Activated CD8-positive, alpha-beta memory T cell treated with anti-CD3 and anti-CD28 coated beads for 4 hours (primary cell): ENCODE measurements at regions not wholly inside any gene's neighbourhood (a gene's known extent, or its start where the extent isn't known, plus 50 kb on each side); places are given as distances from the start of the nearest gene placed in this dataset.
"Not testable (repeated sequence)": the region's sequence is repeated elsewhere in the genome, so short reads cannot be mapped to it uniquely, and the experiment has no call there.

Source experiments
- DNase-seq, 2 donors: peaks; one replicate each; pipeline ENCODE4 v3.0.0-alpha.2; 2020; ENCODE audit warnings: low read depth in 2 of 2

GRCh38 chr20:39986173-39986904 lies 702.7 kb downstream of the MAFB start:
- DNase-seq = no peak

DNA sequence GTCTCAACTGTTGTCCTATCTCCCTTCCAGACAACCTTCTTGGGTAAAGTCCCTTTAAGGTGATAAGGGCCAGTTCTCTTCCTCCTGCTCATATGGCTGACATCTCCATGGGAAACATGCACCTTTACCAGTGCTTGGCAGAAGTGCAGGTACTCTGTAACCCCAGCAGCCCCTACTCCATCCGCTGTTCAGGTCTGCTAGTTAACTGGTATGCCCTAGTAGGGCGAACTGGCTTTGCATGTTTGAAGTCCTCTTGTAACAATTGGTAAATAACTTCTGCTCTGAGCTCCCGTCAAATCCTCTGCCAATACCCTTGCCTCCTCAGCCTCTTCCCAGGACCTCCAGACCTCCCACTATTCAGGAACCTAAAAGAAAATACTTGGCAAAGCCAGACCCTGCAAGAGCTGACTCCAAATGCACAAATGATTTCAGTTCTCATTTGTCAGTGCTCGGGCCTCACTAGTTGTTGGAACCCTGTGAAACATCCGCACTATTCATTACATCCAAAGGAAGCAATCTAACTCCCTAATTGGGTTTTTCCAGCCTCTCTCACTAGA lies 703.7 kb downstream of the MAFB start:
- no peak for DNase-seq

DNA sequence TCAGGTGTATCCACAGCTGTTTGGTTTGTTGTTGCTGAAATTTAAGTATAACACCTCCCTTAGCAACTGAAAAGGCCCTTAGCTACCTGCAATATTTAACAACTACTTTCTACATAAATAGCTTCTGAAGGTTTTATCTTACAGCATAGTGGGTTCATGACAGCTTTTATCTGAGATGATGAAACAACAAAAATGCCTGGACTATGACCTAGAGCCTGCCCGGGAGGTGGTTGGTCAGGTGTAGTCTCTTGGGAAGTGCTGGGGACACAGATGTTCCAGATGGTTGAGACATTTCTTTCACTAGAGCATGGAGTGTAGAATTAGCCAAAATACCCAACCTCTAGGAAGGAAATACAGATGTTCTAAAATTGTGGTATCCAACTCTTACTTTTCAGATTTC lies 705.4 kb downstream of the MAFB start:
- no peak for DNase-seq

GRCh38 chr20:39983183-39983582 lies 705.9 kb downstream of the MAFB start:
- no peak for DNase-seq

DNA sequence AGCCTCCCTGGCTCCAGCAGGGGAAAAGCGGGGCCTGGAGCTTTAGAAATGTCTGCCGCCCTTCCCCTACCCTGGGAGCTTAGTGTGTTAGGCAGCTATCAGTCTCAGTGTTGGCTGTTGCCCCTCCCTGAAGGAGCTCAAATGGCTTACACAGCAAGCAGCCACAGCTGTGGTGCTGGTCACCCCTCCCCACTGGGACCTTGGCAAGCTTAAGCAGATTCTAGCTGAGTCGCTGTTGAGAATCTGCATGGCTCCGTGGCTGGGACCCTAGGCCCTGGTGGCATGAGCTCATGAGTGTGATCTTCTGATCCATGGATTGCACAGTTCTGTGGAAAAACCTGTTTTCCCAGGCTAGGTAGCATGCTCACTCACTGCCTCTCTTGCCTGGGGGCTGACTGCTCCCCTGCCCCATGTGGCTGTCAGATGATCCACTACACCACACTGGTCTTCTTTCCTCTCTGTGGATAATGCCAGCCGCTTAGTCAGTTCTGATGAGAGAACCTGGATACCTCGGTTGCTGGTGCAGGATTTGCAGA lies 714.0 kb downstream of the MAFB start:
- DNase-seq = no peak

- DNase-seq = no peak
Observed at GRCh38 chr20:39968495-39968894, 720.5 kb downstream of the MAFB start.

- DNase-seq = no peak
Observed at GRCh38 chr20:39967806-39968205, 721.2 kb downstream of the MAFB start.

DNA sequence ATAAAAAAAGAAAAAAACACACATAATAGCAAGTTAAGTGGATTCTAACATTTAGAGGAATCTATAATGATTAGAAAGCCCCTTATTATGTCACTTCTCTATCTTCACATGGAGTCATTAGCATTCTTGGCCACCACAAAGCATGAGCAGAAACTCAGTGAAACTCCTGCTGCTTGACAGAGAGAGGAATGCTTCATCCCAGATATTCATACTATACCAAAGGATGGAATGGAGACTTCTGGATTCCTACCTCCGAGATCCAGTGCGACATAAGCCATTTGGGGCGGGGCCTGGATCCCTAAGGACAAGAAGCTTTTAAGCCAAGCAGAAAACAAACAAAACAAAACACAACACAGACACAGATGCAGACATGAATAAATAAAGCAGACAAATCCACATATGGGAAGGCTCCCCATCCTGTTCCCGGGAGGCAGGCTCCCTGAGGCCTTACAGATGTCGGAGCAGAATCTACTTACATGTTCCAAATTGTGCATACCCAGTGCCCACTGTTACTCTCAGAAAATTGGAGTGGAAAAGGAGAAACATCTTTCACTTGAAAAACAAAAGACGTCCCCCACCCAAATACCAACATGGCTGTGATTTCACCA lies 727.3 kb downstream of the MAFB start:
- DNase-seq = no peak

GRCh38 chr20:39960522-39961428 lies 728.3 kb downstream of the MAFB start:
- no peak for DNase-seq

DNA sequence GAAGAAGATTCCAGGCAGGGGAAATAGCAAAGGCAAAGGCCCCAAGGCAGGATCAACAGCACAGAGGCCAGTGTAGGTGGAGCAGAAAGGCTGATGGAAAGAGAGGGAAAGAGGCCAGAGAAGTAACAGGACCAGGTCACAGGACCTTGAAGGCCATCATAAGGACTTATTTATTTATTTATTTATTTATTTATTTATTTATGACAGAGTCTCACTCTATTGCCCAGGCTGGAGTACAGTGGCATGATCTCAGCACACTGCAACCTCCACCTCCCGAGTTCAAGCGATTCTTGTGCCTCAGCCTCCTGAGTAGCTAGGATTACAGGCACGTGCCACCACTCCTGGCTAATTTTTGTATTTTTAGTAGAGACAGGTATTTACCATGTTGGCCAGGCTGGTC lies 731.1 kb downstream of the MAFB start:
- DNase-seq = not testable (repeated sequence)

- DNase-seq = no peak
Observed at GRCh38 chr20:39954621-39955020, 734.4 kb downstream of the MAFB start.

DNA sequence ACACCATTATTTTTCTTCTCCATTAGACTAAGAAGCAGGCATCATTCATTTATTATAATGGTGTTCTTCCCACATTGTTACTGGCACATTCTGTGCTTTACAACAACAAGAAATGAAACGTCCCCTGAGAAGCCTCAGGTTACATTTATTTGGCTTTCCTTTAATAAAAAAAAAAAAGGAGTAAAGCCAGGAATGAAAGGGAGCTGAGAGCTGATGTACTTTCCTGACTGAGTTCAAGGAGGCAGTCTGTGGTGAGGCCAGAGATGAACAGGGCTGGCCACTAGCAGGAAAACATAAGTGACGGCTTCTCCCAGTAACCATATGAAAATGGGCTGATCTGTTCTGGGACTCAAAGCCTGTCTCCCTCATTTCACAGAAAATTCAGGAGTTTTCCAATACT lies 742.1 kb downstream of the MAFB start:
- no peak for DNase-seq

- DNase-seq = no peak
Observed at GRCh38 chr20:39946053-39946810, 742.8 kb downstream of the MAFB start.

- DNase-seq = no peak
Observed at GRCh38 chr20:39944861-39945260, 744.2 kb downstream of the MAFB start.

DNA sequence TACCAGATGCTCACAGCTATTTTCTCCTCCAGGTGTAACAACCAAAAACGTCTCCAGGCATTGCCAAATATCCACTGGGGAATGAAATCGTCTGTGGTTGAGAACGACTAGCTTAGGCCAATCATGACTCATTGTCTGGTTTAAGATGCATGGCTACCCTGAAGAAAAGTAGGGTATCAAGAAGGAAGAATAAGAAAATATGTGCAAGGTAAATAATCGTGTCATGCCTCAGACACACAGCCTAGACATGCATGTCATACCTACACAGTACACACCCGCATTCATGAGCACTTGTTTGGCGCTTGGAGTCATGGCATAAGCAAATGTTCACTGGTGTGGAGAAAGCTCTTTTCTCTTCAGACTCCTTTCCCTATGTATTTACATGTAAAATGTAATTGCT lies 745.7 kb downstream of the MAFB start:
- no peak for DNase-seq

DNA sequence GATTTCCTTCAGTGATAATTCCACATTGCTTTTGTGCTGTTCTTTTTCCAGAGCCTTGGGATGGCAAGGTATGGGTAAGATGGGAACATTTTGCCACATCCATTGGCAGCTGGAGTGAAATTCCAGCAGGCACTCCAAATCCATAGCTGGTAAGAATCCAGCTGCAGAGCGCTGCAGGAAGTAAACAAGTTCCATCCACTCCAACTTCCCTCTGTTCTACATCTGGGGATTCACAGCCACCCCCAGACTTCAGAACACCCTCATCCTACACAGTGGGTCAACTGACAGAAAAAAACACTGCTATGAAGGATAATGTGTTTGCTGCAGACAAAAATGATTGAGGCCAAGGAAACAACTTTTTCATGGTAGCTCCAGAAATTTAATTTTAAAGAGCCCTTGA lies 747.8 kb downstream of the MAFB start:
- DNase-seq = no peak

- DNase-seq = no peak
Observed at GRCh38 chr20:39939241-39939865, 749.7 kb downstream of the MAFB start.

GRCh38 chr20:39936401-39936800 lies 752.6 kb downstream of the MAFB start:
- no peak for DNase-seq

DNA sequence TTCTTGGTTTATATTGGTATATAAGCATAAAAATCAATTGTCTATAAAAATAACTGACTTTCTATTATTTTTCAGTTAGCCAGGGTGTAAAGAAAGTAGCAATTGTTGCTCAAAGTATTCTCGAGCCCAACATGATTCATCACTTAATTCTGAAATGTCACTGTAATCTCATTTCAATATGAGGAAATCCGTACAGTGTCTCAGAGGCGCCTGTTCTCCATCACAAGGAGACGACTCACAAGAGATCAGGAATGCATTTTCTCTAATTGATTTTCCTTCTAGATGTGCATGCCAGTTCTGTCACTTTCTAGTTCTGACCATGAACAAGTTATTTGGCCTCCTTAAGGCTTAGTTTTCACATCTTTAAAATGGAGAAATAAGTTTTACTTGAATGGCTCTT lies 753.1 kb downstream of the MAFB start:
- no peak for DNase-seq

- no peak for DNase-seq
Observed at GRCh38 chr20:39916236-39916765, 772.7 kb downstream of the MAFB start.

DNA sequence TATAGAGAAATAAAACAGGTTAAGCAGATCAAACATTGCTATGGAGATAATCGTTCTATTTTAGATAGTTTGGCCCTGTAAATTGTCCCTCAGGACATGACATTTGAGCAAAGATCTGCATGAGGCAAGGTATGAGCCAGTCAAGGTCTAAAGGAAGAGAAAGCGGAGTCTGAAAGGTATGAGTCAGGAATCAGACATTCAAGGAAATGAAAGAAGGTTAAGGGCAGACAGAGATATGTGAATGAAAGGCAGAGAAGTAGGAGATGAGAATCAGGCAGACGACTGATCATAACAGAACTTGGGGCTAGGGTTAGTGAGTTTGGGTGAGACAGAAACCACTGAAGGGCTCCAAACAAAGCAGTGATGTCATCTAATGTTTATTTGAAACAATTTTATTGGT lies 775.8 kb downstream of the MAFB start:
- DNase-seq = no peak
